HG02678 (cell line): ENCODE measurements at regions not wholly inside any gene's neighbourhood (a gene's known extent, or its start where the extent isn't known, plus 50 kb on each side); places are given as distances from the start of the nearest gene placed in this dataset.
A peak's percentile ranks its signal among the peaks of the same experiment; 100 is the strongest.

ENCODE experiments used
- ATAC-seq: cut with Tn5 transposase; IDR thresholded peaks from one replicate; pipeline ENCODE4 v1.9.1; 2021; ENCODE audit warnings: mild to moderate bottlenecking, moderate library complexity; ENCODE audit not compliant: unreplicated experiment

DNA sequence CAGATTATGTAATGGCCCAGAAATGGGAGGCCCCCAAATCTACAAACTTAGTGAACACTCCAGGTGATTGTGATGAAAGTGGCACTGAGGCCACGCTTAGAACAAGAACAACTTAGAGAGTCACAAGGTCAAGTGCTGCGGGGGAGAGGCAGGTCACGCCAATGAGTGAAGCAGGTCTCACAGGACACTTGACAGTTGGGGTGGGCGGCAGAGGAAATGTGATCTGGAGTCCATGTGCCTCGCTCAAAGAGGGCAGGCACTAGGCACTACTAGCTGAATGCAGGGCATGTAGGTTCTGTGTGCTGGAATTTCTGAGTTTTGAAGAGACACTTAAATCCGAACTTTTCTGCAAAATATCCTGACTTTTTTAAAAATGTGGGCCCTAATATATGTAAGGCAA is 193.2 kb upstream of the RORB start:
- no peak for ATAC-seq

DNA sequence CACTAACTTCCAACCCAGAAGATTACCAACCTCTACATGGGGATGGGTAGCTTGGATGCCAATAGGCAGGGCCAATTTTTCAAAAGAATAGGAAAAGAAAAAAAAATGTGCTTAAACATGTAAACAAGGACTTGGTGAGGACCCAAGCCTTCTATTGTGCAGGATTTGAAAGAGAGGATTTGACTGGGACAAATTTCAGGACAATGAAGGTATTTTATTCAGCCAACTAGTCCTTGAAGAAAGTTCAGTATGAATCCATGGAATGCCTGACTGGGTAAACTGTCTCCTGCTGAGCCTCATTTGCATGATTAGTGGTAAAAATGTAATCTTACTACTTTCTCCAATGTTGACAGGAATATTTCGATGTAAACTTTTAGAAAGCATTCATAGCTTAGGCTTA is 192.5 kb upstream of the RORB start:
- ATAC-seq: no peak

DNA sequence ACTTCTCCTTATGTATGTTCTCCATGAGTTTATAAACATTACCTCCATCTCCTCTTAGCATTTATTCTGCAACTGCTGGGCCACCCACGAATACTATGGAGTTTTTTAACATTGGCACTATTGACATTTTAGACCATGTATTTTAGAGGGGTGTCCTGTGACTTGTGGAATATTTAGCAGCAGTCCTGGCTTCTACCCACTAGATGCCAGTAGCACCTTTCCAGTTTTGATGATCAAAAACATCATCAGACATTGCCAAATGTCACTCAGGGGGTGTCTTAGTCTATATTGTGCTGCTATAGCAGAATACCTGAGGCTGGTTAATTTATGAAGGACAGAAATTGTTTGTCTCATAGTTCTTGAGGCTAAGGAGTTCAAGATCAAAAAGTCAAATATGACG is 187.5 kb upstream of the RORB start:
- no peak for ATAC-seq

DNA sequence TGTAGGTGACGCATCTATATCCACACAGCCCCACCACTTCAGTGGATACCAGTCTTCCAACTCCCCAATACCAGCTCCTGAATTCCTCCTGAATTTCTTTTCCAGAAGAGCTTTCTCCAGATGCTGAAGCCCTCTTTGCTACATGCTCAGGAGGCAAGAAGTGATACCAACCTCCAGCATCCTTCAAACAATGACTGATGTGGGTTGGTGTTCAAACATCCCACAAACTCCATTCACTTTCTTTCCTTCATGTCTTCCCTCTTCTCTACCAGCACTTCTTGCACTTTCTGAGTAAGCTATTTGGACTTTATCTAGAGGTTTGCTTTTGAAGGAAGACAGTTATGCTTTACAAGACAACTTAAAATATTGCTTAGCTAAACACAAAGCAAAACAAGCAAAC is 179.9 kb upstream of the RORB start:
- ATAC-seq: no peak

DNA sequence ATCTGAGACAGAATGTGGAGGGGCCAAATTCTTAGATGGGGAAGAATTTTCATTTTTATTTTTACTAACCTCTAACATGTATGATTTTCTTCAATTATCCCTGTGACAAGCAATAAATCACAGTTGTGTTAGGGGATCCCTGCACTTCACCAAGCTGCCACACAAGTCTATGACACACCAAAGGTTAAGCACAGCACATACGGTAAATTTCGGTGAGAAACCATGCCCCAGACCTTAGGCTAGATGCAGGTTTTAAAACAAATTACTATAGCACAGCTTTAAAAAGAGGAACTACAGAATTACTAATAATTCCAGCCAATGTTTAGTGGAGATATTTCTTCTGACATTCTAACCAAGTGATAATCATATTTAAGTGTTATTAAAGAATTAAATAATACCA is 175.7 kb upstream of the RORB start:
- no peak for ATAC-seq

DNA sequence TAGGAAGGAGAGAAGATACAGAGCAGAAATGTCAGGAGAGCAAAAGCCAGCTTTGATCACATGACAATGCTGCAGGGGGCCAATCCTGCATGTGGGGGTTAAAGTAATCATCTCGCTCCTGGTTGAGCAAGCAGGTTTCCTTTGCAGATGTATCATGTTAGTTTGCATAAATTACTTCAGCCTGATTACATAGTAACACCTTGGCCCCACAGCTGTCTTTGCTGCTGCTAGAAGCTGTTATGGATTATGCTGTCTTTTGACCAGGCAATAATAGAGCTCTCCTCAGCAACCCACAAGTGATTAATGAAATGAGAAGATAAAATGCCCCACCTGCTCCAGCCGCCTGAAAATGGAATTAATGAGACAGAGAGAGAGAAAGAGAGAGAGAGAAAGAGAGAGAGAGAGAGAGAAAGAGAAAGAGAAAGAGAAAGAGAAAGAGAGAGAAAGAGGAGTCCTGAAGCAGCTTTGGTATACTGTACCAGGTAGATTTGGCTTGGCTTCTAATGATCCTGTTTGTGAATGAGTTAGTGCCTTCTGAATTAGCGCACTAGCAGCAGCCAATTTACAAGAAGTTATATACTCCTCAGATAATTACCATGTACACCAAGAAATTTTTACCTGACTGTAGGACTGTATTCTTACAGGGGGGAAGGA is 174.3 kb upstream of the RORB start:
- ATAC-seq: no peak

DNA sequence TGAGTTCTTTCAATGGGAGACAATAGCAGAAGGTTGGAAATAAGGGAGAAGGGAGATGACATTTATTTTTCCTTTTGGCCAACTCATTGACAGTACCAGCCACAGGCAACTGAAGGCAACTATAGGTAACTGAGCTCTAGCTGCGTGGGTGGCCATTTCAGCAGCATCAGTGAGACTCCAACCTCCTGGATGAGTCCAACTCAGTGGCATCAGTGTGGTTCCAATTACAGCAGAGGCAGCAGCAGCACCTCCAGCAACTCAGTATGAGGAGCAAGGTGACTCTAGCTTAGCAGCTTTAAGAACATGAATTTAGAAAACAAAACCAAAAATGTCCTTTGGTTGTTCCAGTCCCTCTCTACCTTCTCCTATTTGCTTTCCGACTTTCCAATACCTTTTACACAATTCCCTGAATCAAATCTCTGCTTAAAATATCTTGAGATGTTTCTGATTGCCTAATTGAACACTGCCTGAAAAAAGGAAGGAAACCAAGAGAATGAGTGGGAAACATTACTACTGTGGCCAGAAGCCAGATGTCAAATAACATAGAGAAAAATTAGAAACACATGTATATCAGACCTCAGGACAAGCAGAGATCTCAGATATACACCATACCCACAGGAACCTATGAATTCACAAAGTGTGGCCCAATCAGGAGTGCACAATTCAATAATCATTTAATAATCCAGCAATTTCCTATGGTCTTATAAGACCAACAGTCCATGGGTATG is 166.5 kb upstream of the RORB start:
- no peak for ATAC-seq

DNA sequence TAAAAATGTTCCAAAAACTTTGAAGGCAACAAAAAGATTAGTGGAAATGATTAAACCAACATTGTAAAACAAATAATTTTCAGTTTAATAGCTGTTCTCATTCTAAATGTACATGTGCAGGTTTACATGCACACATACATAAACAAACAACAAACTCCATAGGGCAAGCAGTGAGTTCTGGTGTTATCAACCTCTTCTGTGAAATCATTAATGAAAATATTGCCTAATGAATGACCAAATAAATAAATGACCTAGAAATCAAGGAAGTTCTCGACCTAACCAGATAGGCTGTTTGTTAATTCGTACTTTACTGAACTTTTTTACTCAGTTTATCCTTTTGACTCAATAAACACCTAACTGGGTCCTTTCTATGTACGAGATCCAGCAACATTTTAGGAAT is 165.5 kb upstream of the RORB start:
- no peak for ATAC-seq

DNA sequence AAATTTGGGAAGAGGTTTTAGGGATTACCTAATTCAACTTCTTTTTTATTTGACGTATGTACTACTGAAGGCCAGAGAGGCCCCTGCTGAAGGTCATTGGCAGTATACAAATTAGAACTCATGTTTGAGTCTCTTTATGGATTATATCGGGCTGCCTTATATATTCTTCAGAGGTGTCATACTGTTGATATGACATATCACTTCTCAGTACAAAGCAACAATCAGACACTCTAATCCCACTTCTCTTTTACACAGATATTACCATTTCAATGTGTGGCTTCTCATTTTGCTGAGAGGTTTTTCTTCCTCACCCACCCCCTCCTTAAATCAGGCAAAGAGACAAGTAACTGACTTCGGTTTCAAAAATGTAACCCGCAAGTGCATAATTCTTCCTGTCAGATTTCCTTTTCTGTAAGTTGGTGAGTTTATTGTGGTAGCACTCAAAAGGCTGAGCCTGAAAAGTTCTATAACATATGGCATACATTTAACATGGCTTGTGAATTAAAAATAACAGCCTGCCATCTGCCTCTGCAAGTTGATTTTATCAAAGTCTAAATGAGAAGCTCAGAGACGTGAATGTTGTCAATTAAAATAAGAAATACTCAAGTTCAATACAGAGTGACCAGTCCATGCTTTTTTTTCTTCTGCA is 163.6 kb upstream of the RORB start:
- ATAC-seq: no peak

DNA sequence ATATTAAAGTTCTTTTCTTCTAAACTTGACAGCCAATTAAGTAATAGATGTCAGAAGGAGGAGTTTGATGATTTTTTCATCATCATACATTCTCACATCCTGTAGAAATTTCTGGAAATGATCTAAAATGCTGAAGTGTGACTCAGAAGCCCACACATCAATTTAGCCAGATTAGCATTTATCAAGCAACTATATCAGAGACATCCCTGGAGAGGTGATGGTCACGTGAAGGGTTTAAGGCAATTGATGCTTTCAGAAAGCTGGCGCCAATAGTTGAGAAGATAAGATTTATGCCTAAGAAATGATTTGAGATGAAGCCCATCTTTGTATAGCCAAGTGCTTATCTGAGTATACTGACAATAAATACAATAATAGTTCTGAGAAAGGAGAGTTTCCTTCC is 162.9 kb upstream of the RORB start:
- no peak for ATAC-seq

DNA sequence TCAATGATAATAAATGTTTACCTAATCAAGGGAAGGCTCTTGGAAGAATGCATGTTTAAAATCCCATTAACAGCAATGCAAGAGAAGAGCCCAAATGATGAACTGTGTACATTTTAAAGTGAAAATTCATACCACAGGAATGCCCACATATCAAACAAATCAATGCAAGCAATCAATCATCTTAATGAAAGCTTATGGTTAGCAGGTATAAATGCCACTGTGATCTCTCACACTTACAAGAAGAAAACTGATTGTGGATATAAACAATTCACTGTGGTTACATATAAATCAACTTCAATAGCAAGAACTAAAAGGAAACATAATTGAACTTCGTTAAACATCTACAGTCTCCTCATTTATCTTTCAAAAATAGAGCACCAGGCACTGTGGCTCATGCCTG is 161.0 kb upstream of the RORB start:
- no peak for ATAC-seq

DNA sequence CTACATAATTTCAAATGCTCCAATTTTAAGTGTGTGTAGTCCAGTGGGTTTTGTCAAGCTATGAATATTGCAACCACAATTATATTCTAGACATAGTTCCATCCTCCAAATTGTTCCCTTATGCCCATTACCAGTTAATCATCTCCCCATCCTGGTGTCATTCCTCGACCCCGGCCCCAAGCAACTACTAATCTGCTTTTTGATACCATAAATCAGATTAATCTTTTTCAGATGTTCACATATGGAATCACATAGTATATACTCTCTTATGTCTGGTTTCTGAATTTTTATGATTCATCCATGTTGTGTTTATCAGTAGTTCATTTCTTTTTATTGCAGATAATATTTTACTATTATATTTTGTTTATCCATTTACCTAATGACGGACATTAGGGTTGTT is 148.4 kb upstream of the RORB start:
- no peak for ATAC-seq

DNA sequence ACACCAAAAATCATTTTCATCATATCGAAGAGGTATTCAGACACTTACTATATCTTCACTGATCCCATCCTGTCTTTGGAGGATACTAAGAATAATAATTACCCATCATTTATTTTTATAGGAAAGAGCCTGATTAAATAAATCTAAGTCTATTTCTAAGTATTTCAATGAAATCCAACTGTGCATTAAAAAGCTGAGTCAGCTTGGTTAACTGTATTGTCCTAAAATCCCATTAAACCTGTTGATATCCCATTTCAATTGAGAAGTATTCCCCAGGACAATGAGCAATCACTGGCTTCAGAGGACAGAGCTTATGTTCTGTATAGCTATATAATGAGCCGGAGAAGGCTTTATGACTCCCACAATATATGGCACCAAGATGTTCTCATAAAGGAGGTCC is 142.0 kb upstream of the RORB start:
- ATAC-seq: no peak

DNA sequence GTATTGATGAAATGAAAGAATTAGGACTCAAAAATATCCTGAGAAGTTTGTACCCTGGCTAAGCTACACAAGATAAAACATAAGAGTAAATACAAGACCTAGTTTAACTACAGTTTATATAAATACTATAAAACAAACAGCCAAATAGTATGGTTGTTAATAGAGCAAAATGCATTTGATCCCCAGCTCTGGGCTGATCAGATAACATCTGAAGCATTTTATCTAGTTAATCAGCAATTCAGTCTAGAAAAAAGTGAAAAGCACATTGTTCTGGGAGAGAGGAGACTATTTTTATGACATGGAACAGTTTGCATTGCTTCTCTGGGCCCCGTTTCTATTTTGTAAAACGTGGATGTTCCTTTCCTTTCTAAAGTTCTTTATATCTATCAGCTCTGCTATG is 139.6 kb upstream of the RORB start:
- ATAC-seq: no peak

DNA sequence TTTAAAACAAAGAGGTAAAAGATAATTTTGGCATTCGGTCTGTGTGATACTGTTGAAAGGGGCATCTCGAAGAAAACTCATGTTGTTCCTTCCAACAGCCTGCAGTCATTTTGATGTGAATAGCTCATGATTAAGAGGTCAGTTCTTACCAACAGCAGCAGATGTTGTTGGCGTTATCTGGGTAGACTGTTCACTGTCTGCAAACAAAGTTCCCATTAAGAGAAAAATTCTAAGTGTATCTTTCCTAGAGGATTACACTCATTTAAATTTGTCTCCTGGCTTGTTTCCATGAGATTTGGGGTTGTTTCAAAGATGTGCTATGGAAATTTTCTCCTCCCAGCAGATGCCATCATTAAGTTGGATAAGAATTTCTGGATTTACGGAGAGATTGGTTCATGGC is 138.2 kb upstream of the RORB start:
- no peak for ATAC-seq

DNA sequence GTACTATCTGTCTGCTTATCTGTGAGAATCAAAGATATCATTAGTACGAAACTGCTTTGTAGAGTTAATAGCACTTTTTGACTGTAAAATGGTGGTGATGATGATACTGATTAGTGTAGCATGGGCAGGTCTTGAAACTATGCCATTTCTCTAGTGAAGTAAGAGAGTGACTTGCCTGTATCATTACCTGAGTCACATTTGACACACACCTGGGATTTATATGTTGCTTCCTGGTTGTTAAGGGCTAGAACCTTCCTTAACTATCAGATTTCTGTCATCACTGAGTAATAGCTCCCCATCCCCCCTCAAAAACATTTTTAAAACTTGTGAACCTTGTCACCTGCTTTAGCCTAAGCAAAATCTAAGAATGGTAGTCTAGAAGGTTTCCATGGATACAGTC is 135.6 kb upstream of the RORB start:
- ATAC-seq: no peak

DNA sequence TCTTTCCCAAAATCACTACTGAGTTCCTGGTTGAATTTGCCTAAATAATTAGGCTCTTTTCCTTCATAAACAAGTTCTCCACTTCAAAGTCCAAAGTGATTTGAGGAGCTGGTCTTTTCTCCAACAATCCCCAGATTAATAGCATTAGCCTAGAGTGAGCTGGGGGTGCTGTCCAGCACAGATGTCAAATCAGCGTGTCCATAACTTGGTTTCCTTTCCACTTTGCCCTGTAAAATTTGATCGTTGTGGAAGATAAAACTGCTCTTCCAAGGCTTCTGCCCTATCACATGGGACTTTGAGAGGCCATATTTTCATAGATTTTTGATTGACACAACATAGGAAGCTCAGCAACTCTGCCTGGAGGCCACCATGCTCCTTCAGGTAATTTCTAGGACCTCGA is 134.7 kb upstream of the RORB start:
- ATAC-seq: no peak

DNA sequence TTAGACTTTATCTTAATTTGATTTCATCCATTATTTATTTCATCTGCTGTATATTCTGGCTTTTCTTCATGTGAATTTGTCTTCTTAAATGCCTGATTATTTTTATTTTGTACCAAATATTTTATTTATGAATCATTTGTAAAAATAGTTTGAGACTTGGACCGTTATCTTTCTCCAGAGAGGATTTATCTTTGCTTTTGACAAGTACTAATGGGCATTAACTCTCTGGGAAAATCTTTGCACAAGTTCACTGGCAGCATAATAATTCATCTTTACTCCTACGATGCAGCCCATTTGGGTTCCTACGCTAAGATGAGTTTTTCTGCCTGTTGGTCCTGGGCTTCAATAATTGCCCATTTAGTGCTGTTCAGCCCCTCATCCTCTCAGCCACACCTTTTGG is 131.0 kb upstream of the RORB start:
- ATAC-seq: no peak

DNA sequence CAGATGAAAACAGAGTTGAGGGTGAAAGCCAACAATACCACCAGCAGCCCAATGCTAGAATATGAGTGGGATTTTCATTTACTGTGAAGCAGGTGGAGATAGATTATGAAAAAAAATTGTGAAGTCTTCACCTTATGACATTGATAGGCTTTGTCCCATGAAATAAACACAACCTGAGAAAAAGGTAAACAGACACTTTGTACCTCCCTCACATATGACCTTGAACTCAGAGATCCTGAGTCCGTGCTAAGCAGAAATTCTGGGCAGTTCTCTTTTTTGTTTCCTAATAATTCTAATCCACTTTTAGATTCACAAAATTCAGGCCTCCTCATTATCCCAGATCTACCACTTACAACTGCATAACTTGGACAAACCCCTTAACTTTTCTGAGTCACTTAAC is 127.3 kb upstream of the RORB start:
- no peak for ATAC-seq

DNA sequence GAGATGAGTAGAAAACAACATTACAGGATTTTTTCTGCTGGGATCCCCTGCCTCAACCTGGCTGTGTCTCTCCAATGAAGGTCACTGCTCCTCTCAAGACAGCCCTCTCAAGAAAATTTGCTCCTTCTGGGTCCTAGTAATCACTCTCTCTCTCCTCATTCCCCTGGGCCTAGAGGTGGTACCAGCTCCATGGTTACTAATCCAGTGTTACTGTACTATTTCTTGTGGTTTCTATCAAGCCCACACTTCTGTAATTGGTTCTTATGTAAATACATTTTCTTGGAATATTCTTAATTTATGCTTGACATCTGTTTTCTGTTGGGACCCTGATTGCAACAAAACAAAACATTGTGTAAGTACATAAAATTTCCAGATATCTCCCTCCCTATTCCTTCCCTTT is 123.8 kb upstream of the RORB start:
- no peak for ATAC-seq

DNA sequence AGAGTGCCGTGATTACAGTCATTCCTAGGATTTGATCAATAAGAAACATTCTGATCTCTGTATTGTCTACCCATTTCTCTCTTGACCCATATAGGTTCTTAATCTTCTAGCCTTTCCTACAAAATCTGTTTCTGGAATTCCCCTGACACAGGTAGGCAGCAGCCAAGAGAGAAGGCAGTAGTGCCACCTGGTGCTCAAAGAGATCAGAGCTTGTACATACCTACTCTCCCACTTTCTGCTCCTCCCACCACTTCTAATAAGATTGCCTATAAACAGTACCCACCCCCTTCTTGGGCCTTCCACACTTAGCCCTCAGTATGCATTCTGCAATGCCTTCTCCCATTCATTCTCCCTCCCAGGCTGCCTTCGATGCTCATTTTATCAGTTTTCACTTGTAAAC is 117.4 kb upstream of the RORB start:
- ATAC-seq: peak; percentile 66

DNA sequence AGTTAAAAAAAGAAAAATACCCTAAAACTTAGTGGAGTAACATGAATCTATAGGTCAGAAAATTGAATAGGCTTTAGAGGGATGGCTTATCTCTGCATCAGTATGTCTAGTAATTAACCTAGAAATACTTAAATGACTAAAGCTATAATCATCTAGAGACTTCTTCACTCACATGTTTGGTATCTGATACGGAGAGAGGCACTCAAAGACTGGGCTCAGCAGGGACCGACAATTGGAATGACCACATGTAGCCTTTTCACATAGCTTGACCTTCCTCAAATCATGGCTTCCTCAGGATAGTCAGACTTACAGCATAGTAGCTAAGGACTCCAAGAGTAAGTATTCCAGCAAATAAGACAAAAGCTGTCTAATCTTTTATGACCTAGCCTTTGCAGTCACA is 105.3 kb upstream of the RORB start:
- ATAC-seq: no peak

DNA sequence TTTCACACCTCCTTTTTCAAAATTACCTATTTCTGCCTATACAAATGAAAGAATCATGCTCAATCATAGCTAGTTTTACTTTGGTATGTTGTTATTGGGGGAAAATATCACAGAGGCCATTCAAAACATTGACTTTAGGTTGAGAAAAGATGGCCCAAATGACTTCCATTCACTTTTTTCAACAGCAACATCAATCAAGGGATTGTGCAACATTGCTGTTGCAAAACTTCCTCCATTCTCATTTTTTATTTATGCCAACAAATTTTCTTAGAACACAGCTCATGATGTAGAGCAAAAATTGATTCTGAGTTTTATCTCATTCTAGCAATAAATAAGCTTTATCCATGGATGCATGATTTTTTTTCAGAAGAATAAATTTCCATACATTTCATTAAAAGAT is 93.6 kb upstream of the RORB start:
- no peak for ATAC-seq
